ENCODE measurements at regions not wholly inside any gene's neighbourhood (a gene's known extent, or its start where the extent isn't known, plus 50 kb on each side); places are given as distances from the start of the nearest gene placed in this dataset.

DNA sequence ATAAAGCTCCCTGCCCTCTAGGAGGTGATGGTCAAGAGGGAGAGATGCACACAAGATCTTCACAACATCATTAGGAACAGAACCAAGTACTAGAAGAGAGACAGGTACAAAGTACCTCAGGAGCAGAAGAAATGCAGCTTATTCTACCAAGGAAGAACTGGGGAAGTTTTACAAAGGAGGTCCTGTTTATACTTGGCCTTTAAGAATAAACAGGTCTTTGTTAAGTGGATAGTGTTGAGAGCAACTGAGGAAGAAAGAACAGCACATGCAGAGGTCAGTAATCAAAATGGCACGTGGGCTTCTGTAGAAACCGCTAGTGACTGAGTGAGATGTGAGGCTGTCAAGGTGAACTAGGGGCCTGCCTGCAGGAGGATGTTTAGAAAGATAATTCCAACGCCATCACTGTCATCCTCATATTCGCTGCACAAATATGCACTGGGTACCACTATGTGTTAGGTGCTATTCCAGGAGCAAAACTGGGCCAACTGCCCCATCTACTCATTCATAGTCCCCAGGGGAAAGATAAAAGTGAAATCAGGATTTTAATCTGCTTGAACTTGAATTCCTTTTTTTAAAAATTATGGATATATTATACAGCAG, 61.1 kb downstream of the ID4 start:
- H3K4ac ChIP-seq (ENCODE audit: low read depth, low read length): no peak overlapping the region
- DNase-seq: no peak
- H2BK15ac ChIP-seq (ENCODE audit: low read depth, low read length): no peak overlapping the region
- H2BK120ac ChIP-seq (ENCODE audit: low read depth, low read length): no peak overlapping the region
- H3K27ac ChIP-seq (ENCODE audit: insufficient read depth, low read length): no peak overlapping the region
- no peak overlapping the region for H4K8ac ChIP-seq (ENCODE audit: low read depth in 2 of 2, low read length in 2 of 2)
- H3K23ac ChIP-seq (ENCODE audit: low read depth, low read length): no peak overlapping the region
- H4K91ac ChIP-seq (ENCODE audit: insufficient read depth, low read depth, low read length): no peak overlapping the region
- no peaks in the 10 kb centered on the region for H3K9me1 ChIP-seq (ENCODE audit: insufficient read depth, low read length)
- H3K56ac ChIP-seq (ENCODE audit: extremely low read depth, insufficient read depth, low read length): no peak overlapping the region
- POLR2A ChIA-PET (ENCODE audit: unreplicated experiment): no interaction called here
- no peak overlapping the region for H2BK5ac ChIP-seq (ENCODE audit: low read depth, low read length, poor library complexity, severe bottlenecking)
- no peak overlapping the region for H3K18ac ChIP-seq (ENCODE audit: low read depth, low read length)
- no peaks in the 10 kb centered on the region for H3K36me3 ChIP-seq (ENCODE audit: control insufficient read depth, insufficient read depth, low read length)
- no peak overlapping the region for H3K4me2 ChIP-seq (ENCODE audit: low read depth, low read length)
- H3K9ac ChIP-seq (ENCODE audit: low read depth, low read length): no peak overlapping the region
- H2BK20ac ChIP-seq (ENCODE audit: low read depth, low read length): no peak overlapping the region
- 0 out of 2 replicates have a peak, but pooled peaks cover 4% of the 10 kb centered on the region for H3K9me3 ChIP-seq (ENCODE audit: control insufficient read depth, insufficient read depth, low read length)
- no peaks in the 10 kb centered on the region for H4K20me1 ChIP-seq (ENCODE audit: insufficient read depth, low read length)
- no peak overlapping the region for H2AFZ ChIP-seq (replicated peaks; ENCODE audit: low read length, poor library complexity)
- dilution Hi-C loops (cut with HindIII; ENCODE audit: low sequenced_read_pairs, unreplicated experiment): no loop called here
- BruUV-seq (replicated peaks): no TSS peak
- in situ Hi-C loops (cut with MboI; ENCODE audit: low sequenced_read_pairs): no loop called here
- ATAC-seq (ENCODE audit: low read depth): no peak
- no peak overlapping the region for H2AK9ac ChIP-seq (replicated peaks; ENCODE audit: low read depth, low read length, poor library complexity)
- H3K14ac ChIP-seq (replicated peaks; ENCODE audit: low read depth, low read length): no peak overlapping the region
- H3K79me1 ChIP-seq (ENCODE audit: low read depth in 1 of 2, low read length in 2 of 2): no peaks in the 10 kb centered on the region
- H3K27me3 ChIP-seq (ENCODE audit: control insufficient read depth, insufficient read depth, low read length): no peaks in the 10 kb centered on the region
- H3K4me1 ChIP-seq (ENCODE audit: control insufficient read depth, insufficient read depth, low read length): no peaks in the 10 kb centered on the region
- no peak overlapping the region for H2AK5ac ChIP-seq (ENCODE audit: low read depth, low read length)
- 60% methylated on average over 1 of the region's 4 CpGs; no CpG with 5 or more reads in 1 of the 2 experiments for WGBS, 2 experiments (ENCODE audit: extremely low coverage in 2 of 2, insufficient read length in 1 of 2)
- no peak overlapping the region for H3K4me3 ChIP-seq (ENCODE audit: insufficient read depth, low read depth, low read length)
- H4K5ac ChIP-seq (ENCODE audit: low read depth, low read length): no peak overlapping the region
- CTCF ChIA-PET: no interaction called here
- TF ChIP-seq BHLHE40 (IDR thresholded peaks at IDR 0.05; ENCODE audit: low read depth, low read length): no peak
- no peak for TF ChIP-seq MAZ (IDR thresholded peaks at IDR 0.05; ENCODE audit: borderline replicate concordance, low read depth, low read length)
- intact Hi-C loops (cut with micrococcal nuclease): no loop called here
